ENCODE measurements at regions not wholly inside any gene's neighbourhood (a gene's known extent, or its start where the extent isn't known, plus 50 kb on each side); places are given as distances from the start of the nearest gene placed in this dataset.

DNA sequence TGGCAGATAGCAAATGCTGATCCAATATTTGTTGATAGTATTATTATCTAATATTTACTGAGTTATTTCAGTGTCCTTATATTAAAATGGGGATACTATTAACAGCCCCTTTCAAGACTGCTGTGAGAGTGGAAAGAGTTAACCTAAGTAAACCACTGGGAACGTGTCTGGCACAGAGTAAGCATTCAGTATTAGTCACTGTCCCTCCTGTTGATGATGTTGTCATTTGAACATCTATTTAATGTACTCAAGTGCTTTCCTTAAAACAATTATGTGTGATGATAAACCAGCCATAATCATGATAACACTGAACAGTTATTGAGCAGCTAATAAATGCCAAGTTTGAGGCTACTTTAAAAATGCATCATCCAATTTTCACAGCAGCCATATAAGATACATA, 135.7 kb upstream of the XYLT1 start:
- no peaks in the 10 kb centered on the region for H3K9me3 ChIP-seq (ENCODE audit: low read depth, low read length)
- no peak overlapping the region for H2AFZ ChIP-seq (ENCODE audit: low read length)
- DNase-seq (ENCODE audit: insufficient read length, low spot score, missing footprints), result no peak
- no peaks in the 10 kb centered on the region for H3K27me3 ChIP-seq (ENCODE audit: insufficient read depth, low read length)
- H3K79me2 ChIP-seq (ENCODE audit: insufficient read depth, low read length), result no peaks in the 10 kb centered on the region
- no peaks in the 10 kb centered on the region for H4K20me1 ChIP-seq (ENCODE audit: insufficient read depth, low read length)
- H3K36me3 ChIP-seq (ENCODE audit: insufficient read depth, low read length), result no peaks in the 10 kb centered on the region
- TF ChIP-seq, protein P1, sequence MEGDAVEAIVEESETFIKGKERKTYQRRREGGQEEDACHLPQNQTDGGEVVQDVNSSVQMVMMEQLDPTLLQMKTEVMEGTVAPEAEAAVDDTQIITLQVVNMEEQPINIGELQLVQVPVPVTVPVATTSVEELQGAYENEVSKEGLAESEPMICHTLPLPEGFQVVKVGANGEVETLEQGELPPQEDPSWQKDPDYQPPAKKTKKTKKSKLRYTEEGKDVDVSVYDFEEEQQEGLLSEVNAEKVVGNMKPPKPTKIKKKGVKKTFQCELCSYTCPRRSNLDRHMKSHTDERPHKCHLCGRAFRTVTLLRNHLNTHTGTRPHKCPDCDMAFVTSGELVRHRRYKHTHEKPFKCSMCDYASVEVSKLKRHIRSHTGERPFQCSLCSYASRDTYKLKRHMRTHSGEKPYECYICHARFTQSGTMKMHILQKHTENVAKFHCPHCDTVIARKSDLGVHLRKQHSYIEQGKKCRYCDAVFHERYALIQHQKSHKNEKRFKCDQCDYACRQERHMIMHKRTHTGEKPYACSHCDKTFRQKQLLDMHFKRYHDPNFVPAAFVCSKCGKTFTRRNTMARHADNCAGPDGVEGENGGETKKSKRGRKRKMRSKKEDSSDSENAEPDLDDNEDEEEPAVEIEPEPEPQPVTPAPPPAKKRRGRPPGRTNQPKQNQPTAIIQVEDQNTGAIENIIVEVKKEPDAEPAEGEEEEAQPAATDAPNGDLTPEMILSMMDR (IDR thresholded peaks at IDR 0.05; ENCODE audit: extremely low read depth, low read depth, low read length), result no peak
- no peak overlapping the region for H3K4me2 ChIP-seq (ENCODE audit: insufficient read depth, low read length)
- H3K4me3 ChIP-seq (ENCODE audit: insufficient read depth, low read length), result no peak overlapping the region
- no peaks in the 10 kb centered on the region for H3K4me1 ChIP-seq (ENCODE audit: insufficient read depth, low read length)
- H3K27ac ChIP-seq (ENCODE audit: low read depth, low read length), result no peak overlapping the region

DNA sequence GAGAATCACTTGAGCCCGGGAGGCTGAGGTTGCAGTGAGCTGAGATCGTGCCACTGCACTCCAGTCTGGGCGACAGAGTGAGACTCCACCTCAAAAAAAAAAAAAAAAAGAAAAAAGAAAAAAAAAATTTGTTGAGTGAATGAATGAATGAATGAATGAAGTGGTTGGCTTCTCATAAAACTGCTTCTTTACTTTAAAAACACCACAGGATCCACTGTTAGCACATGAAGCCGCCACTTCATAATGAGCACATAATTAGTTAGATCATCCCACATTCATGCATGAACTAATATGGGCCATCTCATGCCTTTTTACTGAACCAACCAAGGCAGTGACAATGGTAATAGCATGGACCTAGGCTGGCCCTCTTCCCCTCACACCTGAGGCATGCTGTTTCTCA, 135.0 kb upstream of the XYLT1 start:
- Histone ChIP-seq H3K9me3 (ENCODE audit: low read depth, low read length) (no peaks in the 10 kb centered on the region), H3K4me3 (ENCODE audit: insufficient read depth, low read length) (no peak overlapping the region), H3K79me2 (ENCODE audit: insufficient read depth, low read length) (no peaks in the 10 kb centered on the region), H4K20me1 (ENCODE audit: insufficient read depth, low read length) (no peaks in the 10 kb centered on the region), H3K27me3 (ENCODE audit: insufficient read depth, low read length) (no peaks in the 10 kb centered on the region), H3K4me1 (ENCODE audit: insufficient read depth, low read length) (no peaks in the 10 kb centered on the region), H3K4me2 (ENCODE audit: insufficient read depth, low read length) (no peak overlapping the region), H3K36me3 (ENCODE audit: insufficient read depth, low read length) (no peaks in the 10 kb centered on the region), H2AFZ (ENCODE audit: low read length) (no peak overlapping the region), H3K27ac (ENCODE audit: low read depth, low read length) (no peak overlapping the region)
- DNase-seq (ENCODE audit: insufficient read length, low spot score, missing footprints), result no peak
- TF ChIP-seq, protein P1 (IDR thresholded peaks at IDR 0.05; ENCODE audit: extremely low read depth, low read depth, low read length), result no peak

DNA sequence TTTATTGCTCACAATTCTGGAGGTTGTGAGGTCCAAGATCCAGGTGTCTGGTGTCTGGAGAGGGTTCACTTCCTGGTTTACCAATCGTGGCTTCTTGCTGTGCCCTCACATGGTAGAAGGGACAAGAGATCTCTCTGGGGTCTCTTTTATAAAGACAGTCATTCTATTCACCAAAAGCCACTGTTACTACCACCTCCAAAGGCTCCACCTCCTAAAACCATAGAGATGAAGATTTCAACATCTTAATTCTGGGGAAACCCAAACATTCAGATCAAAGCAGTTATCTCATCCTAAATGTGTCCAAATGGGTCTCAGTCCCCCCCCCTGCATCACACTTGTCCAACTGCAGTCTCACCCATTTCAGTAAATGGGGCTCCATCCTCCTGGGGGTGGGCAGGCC, 132.9 kb upstream of the XYLT1 start:
- no peaks in the 10 kb centered on the region for H3K27me3 ChIP-seq (ENCODE audit: insufficient read depth, low read length)
- H2AFZ ChIP-seq (ENCODE audit: low read length), result no peak overlapping the region
- no peaks in the 10 kb centered on the region for H3K4me1 ChIP-seq (ENCODE audit: insufficient read depth, low read length)
- no peaks in the 10 kb centered on the region for H3K79me2 ChIP-seq (ENCODE audit: insufficient read depth, low read length)
- H3K27ac ChIP-seq (ENCODE audit: low read depth, low read length), result no peak overlapping the region
- H3K4me2 ChIP-seq (ENCODE audit: insufficient read depth, low read length), result no peak overlapping the region
- no peak overlapping the region for H3K4me3 ChIP-seq (ENCODE audit: insufficient read depth, low read length)
- TF ChIP-seq, protein P1 (IDR thresholded peaks at IDR 0.05; ENCODE audit: extremely low read depth, low read depth, low read length), result no peak
- H3K36me3 ChIP-seq (ENCODE audit: insufficient read depth, low read length), result no peaks in the 10 kb centered on the region
- no peaks in the 10 kb centered on the region for H3K9me3 ChIP-seq (ENCODE audit: low read depth, low read length)
- no peaks in the 10 kb centered on the region for H4K20me1 ChIP-seq (ENCODE audit: insufficient read depth, low read length)
- DNase-seq (ENCODE audit: insufficient read length, low spot score, missing footprints), result no peak

DNA sequence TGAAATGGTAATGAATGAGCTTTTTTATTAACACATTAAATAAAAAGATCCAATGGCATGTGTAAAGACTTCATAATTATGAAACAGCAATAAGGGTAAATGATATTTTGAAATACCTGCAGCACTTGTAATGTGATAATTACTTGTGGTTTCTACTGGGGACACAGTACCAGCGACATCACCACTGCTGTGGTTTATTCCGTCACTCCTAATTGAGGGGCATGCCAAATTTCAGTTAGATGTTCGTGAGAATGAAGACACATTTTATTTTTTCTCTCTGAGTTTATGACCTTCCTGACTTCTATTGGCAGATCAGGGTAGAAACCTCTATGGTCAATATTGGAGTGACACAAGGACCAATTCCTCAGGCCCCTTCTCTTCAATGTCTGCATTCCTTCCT, 131.9 kb upstream of the XYLT1 start:
- Histone ChIP-seq H3K79me2 (ENCODE audit: insufficient read depth, low read length) (no peaks in the 10 kb centered on the region), H3K27ac (ENCODE audit: low read depth, low read length) (no peak overlapping the region), H4K20me1 (ENCODE audit: insufficient read depth, low read length) (no peaks in the 10 kb centered on the region), H3K9me3 (ENCODE audit: low read depth, low read length) (no peaks in the 10 kb centered on the region), H2AFZ (ENCODE audit: low read length) (no peak overlapping the region), H3K4me3 (ENCODE audit: insufficient read depth, low read length) (no peak overlapping the region), H3K4me2 (ENCODE audit: insufficient read depth, low read length) (no peak overlapping the region), H3K27me3 (ENCODE audit: insufficient read depth, low read length) (no peaks in the 10 kb centered on the region), H3K36me3 (ENCODE audit: insufficient read depth, low read length) (no peaks in the 10 kb centered on the region), H3K4me1 (ENCODE audit: insufficient read depth, low read length) (no peaks in the 10 kb centered on the region)
- DNase-seq (ENCODE audit: insufficient read length, low spot score, missing footprints), result no peak
- TF ChIP-seq, protein P1 (IDR thresholded peaks at IDR 0.05; ENCODE audit: extremely low read depth, low read depth, low read length), result no peak

Measured in osteoblast (primary cell).